Neural progenitor cell (in vitro differentiated cells): ENCODE measurements at regions not wholly inside any gene's neighbourhood (a gene's known extent, or its start where the extent isn't known, plus 50 kb on each side); places are given as distances from the start of the nearest gene placed in this dataset.

ENCODE experiments used
- DNase-seq: peaks from one replicate; pipeline ENCODE4 v3.0.0-alpha.2; 2016; ENCODE audit warnings: low spot score
- H2AFZ ChIP-seq: fragments of 200-600 bp; sonication (generic); replicated peaks from 2 replicates; pipeline ENCODE4 v1.6.1; 2016; ENCODE audit warnings: antibody characterized with exemption
- H3F3A ChIP-seq: fragments of 200-600 bp; sonication (generic); 2 replicates; pipeline ENCODE4 v1.6.1; 2016; ENCODE audit warnings: antibody characterized with exemption, low read depth
- H3K27ac ChIP-seq: fragments of 200-600 bp; sonication (generic); 2 replicates; pipeline ENCODE4 v1.5.1; 2016; ENCODE audit warnings: mild to moderate bottlenecking
- H3K27me3 ChIP-seq: fragments of 200-600 bp; sonication (generic); 2 replicates; pipeline ENCODE4 v1.6.1; 2016; ENCODE audit warnings: mild to moderate bottlenecking, moderate library complexity
- H3K36me3 ChIP-seq: fragments of 200-600 bp; sonication (generic); 2 replicates; pipeline ENCODE4 v1.5.1; 2016
- H3K4me1 ChIP-seq: fragments of 200-600 bp; sonication (generic); 2 replicates; pipeline ENCODE4 v1.6.1; 2016; ENCODE audit warnings: mixed run types
- H3K4me2 ChIP-seq: fragments of 200-600 bp; sonication (generic); 2 replicates; pipeline ENCODE4 v1.6.1; 2016
- H3K4me3 ChIP-seq: fragments of 200-600 bp; sonication (generic); 2 replicates; pipeline ENCODE4 v1.5.1; 2016
- H3K79me2 ChIP-seq: fragments of 200-600 bp; sonication (generic); 2 replicates; pipeline ENCODE4 v1.6.1; 2016; ENCODE audit warnings: low read depth
- H3K9ac ChIP-seq: fragments of 200-600 bp; sonication (generic); 2 replicates; pipeline ENCODE4 v1.6.1; 2016
- H3K9me3 ChIP-seq: fragments of 200-600 bp; sonication (generic); 2 replicates; pipeline ENCODE4 v1.5.1; 2016; ENCODE audit warnings: low read depth
- H4K20me1 ChIP-seq: fragments of 200-600 bp; sonication (generic); 2 replicates; pipeline ENCODE4 v1.6.1; 2016; ENCODE audit warnings: low read depth
- H3K27ac Mint-ChIP-seq: 3 replicates; pipeline ENCODE4 v1.8.0; 2021; ENCODE audit warnings: mixed read lengths
- H3K27me3 Mint-ChIP-seq: 2 replicates; pipeline ENCODE4 v1.8.0; 2022; ENCODE audit warnings: low read depth, mild to moderate bottlenecking, inconsistent platforms, moderate library complexity, mixed read lengths; ENCODE audit not compliant: insufficient read depth
- H3K36me3 Mint-ChIP-seq: 3 replicates; pipeline ENCODE4 v1.8.0; 2021; ENCODE audit warnings: mixed read lengths
- H3K4me1 Mint-ChIP-seq: 3 replicates; pipeline ENCODE4 v1.8.0; 2021; ENCODE audit warnings: mixed read lengths
- H3K4me3 Mint-ChIP-seq: 3 replicates; pipeline ENCODE4 v1.8.0; 2021; ENCODE audit warnings: mild to moderate bottlenecking, moderate library complexity, mixed read lengths
- H3K9me3 Mint-ChIP-seq: 3 replicates; pipeline ENCODE4 v1.8.0; 2020; ENCODE audit warnings: mixed read lengths
- CTCF ChIP-seq: fragments of 200-600 bp; sonication (generic); IDR thresholded peaks from 2 replicates; pipeline ENCODE4 v1.5.1; 2017; ENCODE audit warnings: antibody characterized with exemption, mild to moderate bottlenecking
- EZH2 ChIP-seq: fragments of 200-600 bp; sonication (generic); IDR thresholded peaks from 2 replicates; pipeline ENCODE4 v1.6.1; 2017; ENCODE audit warnings: antibody characterized with exemption, mild to moderate bottlenecking, moderate library complexity
- EZH2phosphoT487 ChIP-seq: fragments of 200-600 bp; sonication (generic); IDR thresholded peaks from 2 replicates; pipeline ENCODE4 v1.6.1; 2017; ENCODE audit warnings: antibody characterized with exemption

GRCh38 chr1:72885841-72886240 lies 603.5 kb upstream of the NEGR1 start:
- H3K36me3 ChIP-seq: no peaks in the 10 kb centered on the region
- H3K9ac ChIP-seq: no peak overlapping the region
- Mint-ChIP-seq H3K4me1 (no peaks in the 10 kb centered on the region), H3K4me3 (no peak overlapping the region), H3K36me3 (no peaks in the 10 kb centered on the region), H3K27me3 (no peaks in the 10 kb centered on the region), H3K27ac (no peak overlapping the region), H3K9me3 (no peaks in the 10 kb centered on the region)
- no peaks in the 10 kb centered on the region for H3F3A ChIP-seq
- TF ChIP-seq EZH2 (no peak), EZH2phosphoT487 (no peak), CTCF (no peak)
- no peaks in the 10 kb centered on the region for H3K79me2 ChIP-seq
- H3K4me3 ChIP-seq: no peak overlapping the region
- no peaks in the 10 kb centered on the region for H4K20me1 ChIP-seq
- no peak overlapping the region for H2AFZ ChIP-seq
- no peaks in the 10 kb centered on the region for H3K27me3 ChIP-seq
- no peaks in the 10 kb centered on the region for H3K4me1 ChIP-seq
- H3K9me3 ChIP-seq: no peaks in the 10 kb centered on the region
- H3K27ac ChIP-seq: no peak overlapping the region
- H3K4me2 ChIP-seq: no peak overlapping the region
- DNase-seq: no peak

- Histone ChIP-seq H3K9ac (no peak overlapping the region), H2AFZ (no peak overlapping the region), H3K79me2 (no peaks in the 10 kb centered on the region), H3K4me3 (no peak overlapping the region), H3K27me3 (no peaks in the 10 kb centered on the region), H3K4me1 (no peaks in the 10 kb centered on the region), H3K36me3 (no peaks in the 10 kb centered on the region), H3K4me2 (no peak overlapping the region), H3K9me3 (no peaks in the 10 kb centered on the region), H3F3A (no peaks in the 10 kb centered on the region), H4K20me1 (no peaks in the 10 kb centered on the region), H3K27ac (no peak overlapping the region)
- Mint-ChIP-seq H3K4me3 (no peak overlapping the region), H3K27me3 (no peaks in the 10 kb centered on the region), H3K27ac (no peak overlapping the region), H3K4me1 (no peaks in the 10 kb centered on the region), H3K9me3 (no peaks in the 10 kb centered on the region), H3K36me3 (no peaks in the 10 kb centered on the region)
- no peak for TF ChIP-seq CTCF
- DNase-seq: no peak
Observed at GRCh38 chr1:72885017-72885416, 602.7 kb upstream of the NEGR1 start.

GRCh38 chr1:72869873-72870272 lies 587.5 kb upstream of the NEGR1 start:
- DNase-seq: no peak
- Mint-ChIP-seq H3K27ac (no peak overlapping the region), H3K36me3 (no peaks in the 10 kb centered on the region), H3K27me3 (no peaks in the 10 kb centered on the region), H3K4me1 (no peaks in the 10 kb centered on the region), H3K9me3 (no peaks in the 10 kb centered on the region), H3K4me3 (no peak overlapping the region)
- Histone ChIP-seq H4K20me1 (no peaks in the 10 kb centered on the region), H3K4me3 (no peak overlapping the region), H3K36me3 (no peaks in the 10 kb centered on the region), H3K79me2 (no peaks in the 10 kb centered on the region), H3K4me2 (no peak overlapping the region), H3F3A (no peaks in the 10 kb centered on the region), H3K27ac (no peak overlapping the region), H3K9ac (no peak overlapping the region), H2AFZ (no peak overlapping the region), H3K9me3 (no peaks in the 10 kb centered on the region), H3K27me3 (no peaks in the 10 kb centered on the region), H3K4me1 (no peaks in the 10 kb centered on the region)
- TF ChIP-seq CTCF: no peak
- no peak for TF ChIP-seq EZH2phosphoT487
- no peak for TF ChIP-seq EZH2

- no peaks in the 10 kb centered on the region for H3K79me2 ChIP-seq
- DNase-seq: no peak
- no peaks in the 10 kb centered on the region for H3K27me3 ChIP-seq
- H3K4me3 ChIP-seq: no peak overlapping the region
- Mint-ChIP-seq H3K4me1 (no peaks in the 10 kb centered on the region), H3K4me3 (no peak overlapping the region), H3K9me3 (no peaks in the 10 kb centered on the region), H3K36me3 (no peaks in the 10 kb centered on the region), H3K27me3 (no peaks in the 10 kb centered on the region), H3K27ac (no peak overlapping the region)
- no peaks in the 10 kb centered on the region for H3K9me3 ChIP-seq
- no peaks in the 10 kb centered on the region for H3F3A ChIP-seq
- H3K27ac ChIP-seq: no peak overlapping the region
- no peak for TF ChIP-seq EZH2phosphoT487
- no peak for TF ChIP-seq EZH2
- TF ChIP-seq CTCF: no peak
- H3K9ac ChIP-seq: no peak overlapping the region
- no peaks in the 10 kb centered on the region for H3K4me1 ChIP-seq
- H3K4me2 ChIP-seq: no peak overlapping the region
- no peak overlapping the region for H2AFZ ChIP-seq
- H3K36me3 ChIP-seq: no peaks in the 10 kb centered on the region
- H4K20me1 ChIP-seq: no peaks in the 10 kb centered on the region
Observed at GRCh38 chr1:72869441-72869840, 587.1 kb upstream of the NEGR1 start.
